Glomerular visceral epithelial cell (primary cell): ENCODE measurements at regions not wholly inside any gene's neighbourhood (a gene's known extent, or its start where the extent isn't known, plus 50 kb on each side); places are given as distances from the start of the nearest gene placed in this dataset.
"Not testable (repeated sequence)": the region's sequence is repeated elsewhere in the genome, so short reads cannot be mapped to it uniquely, and the experiment has no call there.

ENCODE experiments used
- DNase-seq: peaks from one replicate; pipeline ENCODE4 v3.0.0-alpha.2; 2016; ENCODE audit errors: extremely low spot score

DNA sequence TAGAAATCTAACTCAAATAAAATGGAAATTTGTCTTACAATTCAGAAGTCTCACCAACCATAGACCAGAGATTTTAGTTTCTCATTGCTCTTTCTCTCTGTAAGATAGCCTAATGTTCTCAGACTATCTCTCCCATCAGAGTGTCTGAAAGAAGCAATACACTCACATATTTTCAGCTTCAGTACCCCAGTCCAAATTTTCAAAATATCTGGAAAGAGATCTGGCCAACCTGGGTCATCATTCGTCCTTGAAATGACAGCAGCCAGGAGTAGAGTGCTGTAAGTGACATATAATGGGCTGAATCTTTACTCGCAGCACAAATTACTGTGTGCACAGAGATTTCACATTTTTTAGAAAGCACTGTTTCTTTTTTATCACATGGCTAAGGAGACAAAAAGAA, 313.3 kb upstream of the PRR16 start:
- no peak for DNase-seq

GRCh38 chr5:120151181-120151580, 312.9 kb upstream of the PRR16 start:
- no peak for DNase-seq

DNA sequence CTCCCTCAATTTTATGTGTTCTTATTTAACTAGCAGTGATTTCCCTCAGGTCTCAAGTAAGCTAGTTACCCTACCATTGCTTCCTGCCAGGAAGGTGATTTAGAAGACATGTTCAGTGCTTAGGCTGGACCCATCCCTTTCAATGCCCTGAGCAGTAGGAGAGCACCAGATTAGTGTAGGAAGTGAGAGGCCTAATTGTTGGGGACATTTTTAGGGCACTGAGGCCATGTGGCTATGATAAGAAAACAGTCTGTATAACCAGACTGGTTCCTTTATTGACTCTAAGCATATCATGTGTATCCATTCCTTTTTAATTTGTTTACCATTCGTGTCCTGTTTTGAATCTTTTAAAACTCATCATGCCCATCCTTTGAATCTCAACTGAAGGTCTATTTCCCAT, 312.3 kb upstream of the PRR16 start:
- DNase-seq: no peak

DNA sequence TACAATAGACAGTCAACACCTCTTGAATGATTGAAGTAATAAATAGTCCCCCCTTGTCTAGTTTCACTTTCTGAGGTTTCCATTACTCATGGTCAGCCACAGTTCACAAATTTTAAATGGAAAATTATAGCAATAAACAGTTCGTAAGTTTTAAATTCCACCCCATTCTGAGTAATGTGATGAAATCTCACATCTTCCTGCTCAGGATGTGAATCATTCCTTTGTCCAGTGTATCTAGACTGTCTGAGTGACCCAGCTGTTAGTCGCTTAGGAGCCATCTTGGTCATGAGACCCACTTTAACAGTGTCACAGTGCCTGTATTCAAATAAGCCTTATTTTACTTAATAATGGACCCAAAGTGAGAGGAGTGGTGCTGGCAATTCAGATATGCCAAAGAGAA, 311.6 kb upstream of the PRR16 start:
- DNase-seq: peak; percentile 52

GRCh38 chr5:120152931-120153330, 311.2 kb upstream of the PRR16 start:
- no peak for DNase-seq

GRCh38 chr5:120153551-120153950, 310.5 kb upstream of the PRR16 start:
- DNase-seq: no peak

- no peak for DNase-seq
Observed at GRCh38 chr5:120155873-120156272, 308.2 kb upstream of the PRR16 start.

GRCh38 chr5:120158211-120158610, 305.9 kb upstream of the PRR16 start:
- DNase-seq: no peak

DNA sequence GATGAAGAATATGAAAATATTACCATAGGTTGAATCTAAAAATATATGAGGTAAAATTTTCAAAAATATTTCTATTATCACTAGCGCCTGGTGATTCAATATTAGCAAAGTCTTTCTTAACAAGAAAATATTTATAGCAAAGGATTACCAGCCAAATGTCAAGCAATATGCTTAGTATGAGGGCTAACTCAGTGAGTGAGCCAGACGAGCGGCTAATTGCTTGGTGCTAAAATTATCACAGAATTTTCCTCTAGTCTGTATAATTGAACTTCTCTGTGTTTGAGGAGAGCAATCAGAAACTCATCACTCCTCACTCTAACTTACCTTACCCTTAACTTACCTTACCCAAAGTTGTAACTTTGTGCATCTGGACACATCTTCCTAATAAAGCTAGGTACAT, 304.9 kb upstream of the PRR16 start:
- DNase-seq: no peak

DNA sequence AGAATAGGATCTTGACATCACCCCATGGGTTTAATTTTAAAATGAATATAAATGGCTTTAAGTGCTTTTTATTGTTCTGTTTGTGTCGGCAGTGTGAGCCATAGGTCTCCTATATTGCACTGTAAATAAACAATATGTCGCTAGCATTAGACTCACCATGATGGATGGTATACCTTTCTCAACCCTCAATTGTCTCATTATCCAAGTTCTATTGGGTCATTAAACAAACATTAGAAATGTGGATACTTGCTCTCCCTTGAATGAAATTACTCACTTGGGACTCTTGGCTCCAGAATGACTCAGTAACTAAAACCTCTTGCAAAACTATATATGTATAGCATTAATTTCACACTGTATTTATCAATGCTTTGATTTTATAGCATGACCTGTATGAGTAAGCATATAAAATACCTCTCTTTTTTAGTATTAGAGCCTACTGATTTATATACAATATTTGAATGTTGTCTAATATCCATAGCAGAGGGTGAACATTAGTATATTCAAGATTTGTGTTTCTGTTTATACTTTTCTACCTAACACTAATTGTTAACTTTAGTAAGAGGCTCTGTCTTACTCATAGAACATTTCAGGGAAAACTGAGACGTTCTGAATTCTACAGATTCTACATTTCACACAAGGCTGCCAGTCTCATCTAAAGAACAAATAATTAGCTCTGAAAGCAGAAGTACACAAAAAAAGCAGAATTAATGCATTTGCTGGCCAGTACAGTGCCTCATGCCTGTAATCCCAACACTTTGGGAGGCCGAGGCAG, 303.8 kb upstream of the PRR16 start:
- DNase-seq: no peak

DNA sequence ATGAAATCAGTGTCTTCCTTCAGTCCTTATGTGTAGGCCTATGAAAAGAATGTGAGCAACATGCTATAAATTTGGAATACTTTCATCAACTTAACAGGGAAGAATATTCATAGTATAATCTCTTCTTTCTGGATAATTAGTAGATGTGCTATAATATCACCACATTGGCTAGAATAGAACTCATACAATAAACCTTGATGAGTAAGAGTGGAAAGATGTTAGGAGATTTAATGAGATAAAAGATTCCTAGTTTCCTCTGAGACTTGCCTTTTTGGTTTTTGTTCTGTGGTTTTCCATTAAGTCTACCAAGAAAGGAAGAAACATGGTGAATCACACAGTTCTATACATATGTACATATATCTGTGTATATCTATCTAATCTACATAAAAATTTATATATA, 301.8 kb upstream of the PRR16 start:
- DNase-seq: no peak

GRCh38 chr5:120164037-120164436, 300.1 kb upstream of the PRR16 start:
- DNase-seq: no peak

- DNase-seq: no peak
Observed at GRCh38 chr5:120164986-120165385, 299.1 kb upstream of the PRR16 start.

DNA sequence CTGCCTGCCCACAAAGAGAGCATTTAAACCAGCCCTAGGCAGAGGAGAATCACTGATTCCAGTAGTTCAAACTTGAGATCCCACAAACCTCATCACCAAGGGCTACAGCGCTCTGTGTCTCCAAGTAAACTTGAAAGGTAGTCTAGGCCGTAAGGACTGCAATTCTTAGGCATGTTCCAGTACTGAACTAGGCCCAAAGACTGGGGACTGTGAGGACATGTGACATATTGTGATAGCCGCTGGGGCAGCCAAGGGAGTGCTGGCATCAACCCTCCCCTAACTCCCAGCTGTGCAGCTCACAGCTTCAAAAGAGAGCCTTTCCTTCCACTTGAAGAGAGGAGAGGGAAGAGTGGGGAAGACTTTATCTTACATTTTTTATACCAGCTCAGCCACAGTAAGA, 291.0 kb upstream of the PRR16 start:
- no peak for DNase-seq

- DNase-seq: no peak
Observed at GRCh38 chr5:120174089-120174488, 290.0 kb upstream of the PRR16 start.

- not testable (repeated sequence) for DNase-seq
Observed at GRCh38 chr5:120181238-120181637, 282.9 kb upstream of the PRR16 start.

- not testable (repeated sequence) for DNase-seq
Observed at GRCh38 chr5:120194650-120195049, 269.4 kb upstream of the PRR16 start.

DNA sequence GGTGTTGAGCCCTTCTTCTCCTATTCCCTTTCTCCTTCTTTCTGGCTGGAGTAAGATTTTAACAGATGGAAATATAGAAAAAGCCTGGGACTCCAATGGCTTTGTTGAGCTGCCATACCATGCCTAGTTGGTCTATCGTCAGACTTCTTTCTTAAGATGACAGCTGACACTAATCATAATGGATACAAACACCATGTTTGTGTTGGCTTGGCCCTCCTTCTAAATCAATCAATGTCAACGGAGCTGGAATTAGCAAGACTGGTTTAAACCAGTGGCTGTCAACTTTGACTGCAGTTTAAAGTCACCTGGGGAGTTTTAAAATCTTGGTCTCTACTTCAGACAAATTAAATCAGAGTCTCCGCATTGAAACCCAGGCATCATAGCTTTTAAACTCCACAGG, 264.5 kb upstream of the PRR16 start:
- DNase-seq: no peak

DNA sequence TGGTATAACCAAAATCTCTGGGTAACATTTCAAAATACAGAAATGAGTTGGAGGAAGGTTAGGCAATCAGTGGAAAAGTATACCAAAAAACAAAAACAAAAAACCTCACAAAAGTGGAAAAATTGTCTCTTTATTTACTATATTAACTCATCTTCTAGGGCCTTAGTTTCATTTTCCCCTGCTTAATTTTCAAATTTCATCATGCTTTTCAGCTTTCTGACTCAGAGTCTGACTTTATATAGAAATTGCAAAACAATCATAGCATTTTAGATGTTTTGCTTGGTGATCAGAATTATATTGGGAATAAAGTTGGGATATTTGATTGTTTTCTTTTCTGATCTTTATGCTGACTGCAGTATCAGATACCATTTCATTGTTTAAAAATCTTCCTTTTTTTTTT, 257.0 kb upstream of the PRR16 start:
- DNase-seq: no peak

DNA sequence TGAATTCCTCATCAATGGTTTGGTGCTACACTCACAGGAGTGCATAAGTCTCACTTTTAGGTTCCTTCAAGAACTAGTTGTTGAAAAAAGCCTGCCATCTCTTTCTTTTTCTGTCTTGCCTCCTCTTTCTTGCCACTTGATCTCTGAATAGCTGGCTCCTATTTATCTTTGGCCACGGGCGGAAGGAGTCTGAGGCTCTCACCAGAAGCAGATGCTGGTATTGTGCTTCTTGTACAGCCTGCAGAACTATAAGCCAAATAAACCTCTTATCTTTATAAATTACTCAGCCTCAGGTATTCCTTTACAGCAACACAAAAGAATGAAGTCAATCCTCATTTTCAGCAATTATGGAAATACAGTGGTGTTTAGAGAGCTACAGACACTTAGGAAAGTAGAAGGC, 247.1 kb upstream of the PRR16 start:
- no peak for DNase-seq

GRCh38 chr5:120219988-120220387, 244.1 kb upstream of the PRR16 start:
- DNase-seq: no peak

GRCh38 chr5:120225524-120225923, 238.6 kb upstream of the PRR16 start:
- DNase-seq: no peak

- no peak for DNase-seq
Observed at GRCh38 chr5:120228262-120229031, 235.7 kb upstream of the PRR16 start.
